ENCODE measurements at regions not wholly inside any gene's neighbourhood (a gene's known extent, or its start where the extent isn't known, plus 50 kb on each side); places are given as distances from the start of the nearest gene placed in this dataset.

- TF ChIP-seq CTCF (IDR thresholded peaks at IDR 0.05; ENCODE audit: insufficient read depth, low read depth, low read length, missing control alignments), result no peak
- H3K4me3 ChIP-seq (ENCODE audit: low read length), result no peak overlapping the region
- no peak for DNase-seq (ENCODE audit: low read depth)
Measured at GRCh38 chr7:124323597-124323996, 290.7 kb upstream of the TMEM229A start.

GRCh38 chr7:124322561-124322960 lies 289.7 kb upstream of the TMEM229A start:
- no peak overlapping the region for H3K4me3 ChIP-seq (ENCODE audit: low read length)
- peak; percentile 60 for DNase-seq (ENCODE audit: low read depth)
- no peak for TF ChIP-seq CTCF (IDR thresholded peaks at IDR 0.05; ENCODE audit: insufficient read depth, low read depth, low read length, missing control alignments)

GRCh38 chr7:124318721-124319450 lies 286.0 kb upstream of the TMEM229A start:
- TF ChIP-seq CTCF (IDR thresholded peaks at IDR 0.05; ENCODE audit: insufficient read depth, low read depth, low read length, missing control alignments), result no peak
- H3K4me3 ChIP-seq (ENCODE audit: low read length), result no peak overlapping the region

DNA sequence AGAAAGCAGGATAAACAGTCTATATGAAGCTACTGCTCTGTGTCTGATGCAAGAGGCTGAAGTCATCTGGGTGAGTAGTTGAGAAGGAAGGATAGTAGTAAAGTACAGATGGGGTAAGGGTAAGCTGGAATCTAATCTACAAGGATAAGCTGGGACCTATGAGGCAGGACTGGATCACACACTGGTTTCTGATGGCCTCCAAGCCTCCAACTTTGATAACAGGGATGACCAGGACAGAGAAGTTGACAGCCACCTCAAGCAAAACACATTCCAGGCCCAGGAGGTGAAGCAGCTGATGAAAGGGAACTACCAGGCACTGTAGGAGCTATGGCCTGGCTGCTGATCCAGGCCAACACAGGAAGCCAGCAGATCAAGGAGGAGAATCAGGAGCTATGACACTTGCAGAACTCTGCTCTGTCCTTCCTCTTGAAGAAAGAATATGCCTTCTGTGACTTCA lies 278.1 kb upstream of the TMEM229A start:
- no peak for TF ChIP-seq CTCF (IDR thresholded peaks at IDR 0.05; ENCODE audit: insufficient read depth, low read depth, low read length, missing control alignments)
- H3K4me3 ChIP-seq (ENCODE audit: low read length), result no peak overlapping the region
- peak; percentile 48 for DNase-seq (ENCODE audit: low read depth)

More at GRCh38 chr7:124318721-124319450, 286.0 kb upstream of the TMEM229A start:
- no peak for DNase-seq (ENCODE audit: low read depth)

- H3K4me3 ChIP-seq (ENCODE audit: low read length), result no peak overlapping the region
- no peak for TF ChIP-seq CTCF (IDR thresholded peaks at IDR 0.05; ENCODE audit: insufficient read depth, low read depth, low read length, missing control alignments)
- no peak for DNase-seq (ENCODE audit: low read depth)
Measured at GRCh38 chr7:124308384-124308783, 275.5 kb upstream of the TMEM229A start.

- no peak for TF ChIP-seq CTCF (IDR thresholded peaks at IDR 0.05; ENCODE audit: insufficient read depth, low read depth, low read length, missing control alignments)
- no peak overlapping the region for H3K4me3 ChIP-seq (ENCODE audit: low read length)
- DNase-seq (ENCODE audit: low read depth), result no peak
Measured at GRCh38 chr7:124295289-124295688, 262.4 kb upstream of the TMEM229A start.

GRCh38 chr7:124284937-124285336 lies 252.1 kb upstream of the TMEM229A start:
- no peak for DNase-seq (ENCODE audit: low read depth)
- no peak overlapping the region for H3K4me3 ChIP-seq (ENCODE audit: low read length)
- TF ChIP-seq CTCF (IDR thresholded peaks at IDR 0.05; ENCODE audit: insufficient read depth, low read depth, low read length, missing control alignments), result no peak

Data from epithelial cell of esophagus (primary cell).